Thyroid gland (tissue), 4 donors: ENCODE measurements at regions not wholly inside any gene's neighbourhood (a gene's known extent, or its start where the extent isn't known, plus 50 kb on each side); places are given as distances from the start of the nearest gene placed in this dataset.

ENCODE experiments used
- POLR2A ChIP-seq, 2 donors: fragments of 450-650 bp; IDR thresholded peaks; one replicate each; pipeline ENCODE4 v1.6.1; 2017; ENCODE audit warnings: antibody characterized with exemption in 2 of 2, mild to moderate bottlenecking in 2 of 2, moderate library complexity in 1 of 2
- TF ChIP-seq, protein P1 (sequence below), 6 experiments: fragments of 200-600 bp in 3 of 6; fragments of 450-650 bp in 3 of 6; sonication (generic) in 3 of 6; IDR thresholded peaks; one replicate each; pipeline ENCODE4 v1.5.1; 2016 to 2019; ENCODE audit warnings: antibody characterized with exemption in 6 of 6, mild to moderate bottlenecking in 2 of 6, inconsistent platforms in 1 of 6, moderate library complexity in 1 of 6

DNA sequence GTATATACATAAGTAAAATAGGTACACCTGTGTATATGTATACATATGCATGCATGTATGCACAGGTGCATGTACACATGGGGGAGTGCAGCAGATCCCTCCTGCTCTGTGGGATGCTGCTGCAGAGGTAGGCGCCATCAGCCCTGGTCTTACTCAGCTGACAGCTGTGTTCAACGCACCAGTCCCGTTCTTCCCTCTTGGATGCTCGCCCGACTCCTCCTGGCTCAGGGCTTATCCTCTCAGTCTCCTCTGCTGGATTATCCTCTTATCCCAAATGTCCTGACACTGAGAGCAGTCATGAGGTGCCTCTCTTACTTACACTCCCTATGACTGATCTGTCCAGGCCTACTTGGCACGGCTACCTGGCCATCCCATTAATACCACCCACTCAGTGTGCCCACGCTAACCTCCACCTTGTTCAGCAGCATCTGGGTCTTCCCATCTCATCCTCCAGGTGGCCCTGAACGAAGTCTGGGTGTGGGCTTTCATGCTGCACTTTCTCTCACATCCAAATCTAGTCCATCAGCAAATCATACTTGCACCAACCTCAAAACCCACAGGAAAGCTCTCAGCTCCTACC lies 357.1 kb downstream of the TCERG1L start:
- TF ChIP-seq, protein P1, sequence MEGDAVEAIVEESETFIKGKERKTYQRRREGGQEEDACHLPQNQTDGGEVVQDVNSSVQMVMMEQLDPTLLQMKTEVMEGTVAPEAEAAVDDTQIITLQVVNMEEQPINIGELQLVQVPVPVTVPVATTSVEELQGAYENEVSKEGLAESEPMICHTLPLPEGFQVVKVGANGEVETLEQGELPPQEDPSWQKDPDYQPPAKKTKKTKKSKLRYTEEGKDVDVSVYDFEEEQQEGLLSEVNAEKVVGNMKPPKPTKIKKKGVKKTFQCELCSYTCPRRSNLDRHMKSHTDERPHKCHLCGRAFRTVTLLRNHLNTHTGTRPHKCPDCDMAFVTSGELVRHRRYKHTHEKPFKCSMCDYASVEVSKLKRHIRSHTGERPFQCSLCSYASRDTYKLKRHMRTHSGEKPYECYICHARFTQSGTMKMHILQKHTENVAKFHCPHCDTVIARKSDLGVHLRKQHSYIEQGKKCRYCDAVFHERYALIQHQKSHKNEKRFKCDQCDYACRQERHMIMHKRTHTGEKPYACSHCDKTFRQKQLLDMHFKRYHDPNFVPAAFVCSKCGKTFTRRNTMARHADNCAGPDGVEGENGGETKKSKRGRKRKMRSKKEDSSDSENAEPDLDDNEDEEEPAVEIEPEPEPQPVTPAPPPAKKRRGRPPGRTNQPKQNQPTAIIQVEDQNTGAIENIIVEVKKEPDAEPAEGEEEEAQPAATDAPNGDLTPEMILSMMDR (IDR thresholded peaks at IDR 0.05): no peak
- no peak for TF ChIP-seq POLR2A (IDR thresholded peaks at IDR 0.05)
